Neural progenitor cell (in vitro differentiated cells): ENCODE measurements at regions not wholly inside any gene's neighbourhood (a gene's known extent, or its start where the extent isn't known, plus 50 kb on each side); places are given as distances from the start of the nearest gene placed in this dataset.

Experiments used
- DNase-seq: peaks from one replicate; pipeline ENCODE4 v3.0.0-alpha.2; 2016; ENCODE audit warnings: low spot score
- H2AFZ ChIP-seq: fragments of 200-600 bp; sonication (generic); replicated peaks from 2 replicates; pipeline ENCODE4 v1.6.1; 2016; ENCODE audit warnings: antibody characterized with exemption
- H3F3A ChIP-seq: fragments of 200-600 bp; sonication (generic); 2 replicates; pipeline ENCODE4 v1.6.1; 2016; ENCODE audit warnings: antibody characterized with exemption, low read depth
- H3K27ac ChIP-seq: fragments of 200-600 bp; sonication (generic); 2 replicates; pipeline ENCODE4 v1.5.1; 2016; ENCODE audit warnings: mild to moderate bottlenecking
- H3K27me3 ChIP-seq: fragments of 200-600 bp; sonication (generic); 2 replicates; pipeline ENCODE4 v1.6.1; 2016; ENCODE audit warnings: mild to moderate bottlenecking, moderate library complexity
- H3K36me3 ChIP-seq: fragments of 200-600 bp; sonication (generic); 2 replicates; pipeline ENCODE4 v1.5.1; 2016
- H3K4me1 ChIP-seq: fragments of 200-600 bp; sonication (generic); 2 replicates; pipeline ENCODE4 v1.6.1; 2016; ENCODE audit warnings: mixed run types
- H3K4me2 ChIP-seq: fragments of 200-600 bp; sonication (generic); 2 replicates; pipeline ENCODE4 v1.6.1; 2016
- H3K4me3 ChIP-seq: fragments of 200-600 bp; sonication (generic); 2 replicates; pipeline ENCODE4 v1.5.1; 2016
- H3K79me2 ChIP-seq: fragments of 200-600 bp; sonication (generic); 2 replicates; pipeline ENCODE4 v1.6.1; 2016; ENCODE audit warnings: low read depth
- H3K9ac ChIP-seq: fragments of 200-600 bp; sonication (generic); 2 replicates; pipeline ENCODE4 v1.6.1; 2016
- H3K9me3 ChIP-seq: fragments of 200-600 bp; sonication (generic); 2 replicates; pipeline ENCODE4 v1.5.1; 2016; ENCODE audit warnings: low read depth
- H4K20me1 ChIP-seq: fragments of 200-600 bp; sonication (generic); 2 replicates; pipeline ENCODE4 v1.6.1; 2016; ENCODE audit warnings: low read depth
- H3K27ac Mint-ChIP-seq: 3 replicates; pipeline ENCODE4 v1.8.0; 2021; ENCODE audit warnings: mixed read lengths
- H3K27me3 Mint-ChIP-seq: 2 replicates; pipeline ENCODE4 v1.8.0; 2022; ENCODE audit warnings: low read depth, mild to moderate bottlenecking, inconsistent platforms, moderate library complexity, mixed read lengths; ENCODE audit not compliant: insufficient read depth
- H3K36me3 Mint-ChIP-seq: 3 replicates; pipeline ENCODE4 v1.8.0; 2021; ENCODE audit warnings: mixed read lengths
- H3K4me1 Mint-ChIP-seq: 3 replicates; pipeline ENCODE4 v1.8.0; 2021; ENCODE audit warnings: mixed read lengths
- H3K4me3 Mint-ChIP-seq: 3 replicates; pipeline ENCODE4 v1.8.0; 2021; ENCODE audit warnings: mild to moderate bottlenecking, moderate library complexity, mixed read lengths
- H3K9me3 Mint-ChIP-seq: 3 replicates; pipeline ENCODE4 v1.8.0; 2020; ENCODE audit warnings: mixed read lengths
- EZH2 ChIP-seq: fragments of 200-600 bp; sonication (generic); IDR thresholded peaks from 2 replicates; pipeline ENCODE4 v1.6.1; 2017; ENCODE audit warnings: antibody characterized with exemption, mild to moderate bottlenecking, moderate library complexity
- EZH2phosphoT487 ChIP-seq: fragments of 200-600 bp; sonication (generic); IDR thresholded peaks from 2 replicates; pipeline ENCODE4 v1.6.1; 2017; ENCODE audit warnings: antibody characterized with exemption
- TF ChIP-seq, protein P1 (sequence below): fragments of 200-600 bp; sonication (generic); IDR thresholded peaks from 2 replicates; pipeline ENCODE4 v1.5.1; 2017; ENCODE audit warnings: antibody characterized with exemption, mild to moderate bottlenecking

DNA sequence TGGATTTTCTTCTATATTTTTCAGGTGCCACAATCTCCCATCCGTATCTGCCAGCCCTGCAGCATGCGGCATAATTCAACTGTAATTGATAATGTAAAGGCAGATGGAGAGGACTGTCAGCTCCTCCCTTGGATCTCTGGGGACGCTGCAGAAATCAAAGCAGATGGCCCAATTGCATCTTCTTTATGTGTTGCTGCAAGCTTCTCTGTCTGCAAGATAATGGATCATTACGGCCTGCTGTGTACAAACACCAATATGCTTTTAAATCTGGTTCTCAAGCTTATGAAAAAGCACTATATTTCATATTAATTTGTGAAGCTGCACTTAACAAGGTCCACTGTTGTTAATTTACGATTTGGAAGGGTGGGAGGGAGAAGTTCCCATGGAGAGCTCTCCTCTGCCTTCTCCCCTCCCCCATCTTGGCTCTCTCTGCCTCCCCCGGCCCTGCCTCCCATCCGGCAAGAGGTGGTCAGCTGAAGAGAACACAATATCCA, 607.5 kb downstream of the TOX3 start:
- Histone ChIP-seq H3K79me2 (no peaks in the 10 kb centered on the region), H3K9ac (no peak overlapping the region), H4K20me1 (no peaks in the 10 kb centered on the region), H3K27me3 (no peaks in the 10 kb centered on the region), H3K9me3 (no peaks in the 10 kb centered on the region), H2AFZ (peak overlapping the region; percentile 87), H3K27ac (no peak overlapping the region), H3K4me2 (no peak overlapping the region), H3K4me3 (no peak overlapping the region), H3K4me1 (peaks cover 15% of the 10 kb centered on the region), H3K36me3 (no peaks in the 10 kb centered on the region), H3F3A (no peaks in the 10 kb centered on the region)
- no peaks in the 10 kb centered on the region for H3K36me3 Mint-ChIP-seq
- no peaks in the 10 kb centered on the region for H3K9me3 Mint-ChIP-seq
- H3K4me1 Mint-ChIP-seq = peaks cover 7% of the 10 kb centered on the region
- H3K27me3 Mint-ChIP-seq = peaks cover 5% of the 10 kb centered on the region
- no peak overlapping the region for H3K27ac Mint-ChIP-seq
- H3K4me3 Mint-ChIP-seq = no peak overlapping the region
- TF ChIP-seq EZH2phosphoT487 (no peak), EZH2 (no peak)
- TF ChIP-seq, protein P1, sequence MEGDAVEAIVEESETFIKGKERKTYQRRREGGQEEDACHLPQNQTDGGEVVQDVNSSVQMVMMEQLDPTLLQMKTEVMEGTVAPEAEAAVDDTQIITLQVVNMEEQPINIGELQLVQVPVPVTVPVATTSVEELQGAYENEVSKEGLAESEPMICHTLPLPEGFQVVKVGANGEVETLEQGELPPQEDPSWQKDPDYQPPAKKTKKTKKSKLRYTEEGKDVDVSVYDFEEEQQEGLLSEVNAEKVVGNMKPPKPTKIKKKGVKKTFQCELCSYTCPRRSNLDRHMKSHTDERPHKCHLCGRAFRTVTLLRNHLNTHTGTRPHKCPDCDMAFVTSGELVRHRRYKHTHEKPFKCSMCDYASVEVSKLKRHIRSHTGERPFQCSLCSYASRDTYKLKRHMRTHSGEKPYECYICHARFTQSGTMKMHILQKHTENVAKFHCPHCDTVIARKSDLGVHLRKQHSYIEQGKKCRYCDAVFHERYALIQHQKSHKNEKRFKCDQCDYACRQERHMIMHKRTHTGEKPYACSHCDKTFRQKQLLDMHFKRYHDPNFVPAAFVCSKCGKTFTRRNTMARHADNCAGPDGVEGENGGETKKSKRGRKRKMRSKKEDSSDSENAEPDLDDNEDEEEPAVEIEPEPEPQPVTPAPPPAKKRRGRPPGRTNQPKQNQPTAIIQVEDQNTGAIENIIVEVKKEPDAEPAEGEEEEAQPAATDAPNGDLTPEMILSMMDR = no peak
- DNase-seq = no peak

DNA sequence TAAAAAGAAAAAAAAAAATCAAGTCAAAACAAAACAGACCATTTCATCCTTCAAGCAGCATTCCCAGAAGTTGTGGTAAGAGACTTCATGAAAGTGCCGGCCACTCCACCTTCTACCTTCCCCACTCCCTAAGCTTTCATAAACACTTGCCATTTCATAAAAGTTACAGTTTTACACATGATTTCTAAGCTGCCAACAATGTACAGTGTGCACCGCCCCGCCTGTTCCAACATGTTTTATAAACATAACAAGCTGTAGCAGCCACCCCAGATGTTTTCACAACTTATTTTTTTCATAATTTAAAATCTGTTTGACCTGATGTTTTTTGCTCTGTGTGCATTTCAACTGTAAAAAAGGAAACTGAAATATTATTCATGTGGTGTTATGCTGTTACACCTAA, 608.1 kb downstream of the TOX3 start:
- peaks cover 15% of the 10 kb centered on the region for H3K4me1 ChIP-seq
- no peaks in the 10 kb centered on the region for H3K9me3 ChIP-seq
- Mint-ChIP-seq H3K27me3 (peaks cover 10% of the 10 kb centered on the region), H3K9me3 (no peaks in the 10 kb centered on the region), H3K4me1 (peaks cover 7% of the 10 kb centered on the region), H3K36me3 (no peaks in the 10 kb centered on the region), H3K4me3 (no peak overlapping the region), H3K27ac (no peak overlapping the region)
- no peaks in the 10 kb centered on the region for H3K36me3 ChIP-seq
- no peaks in the 10 kb centered on the region for H3K27me3 ChIP-seq
- no peak overlapping the region for H3K4me2 ChIP-seq
- no peak for TF ChIP-seq EZH2
- TF ChIP-seq, protein P1 = no peak
- TF ChIP-seq EZH2phosphoT487 = no peak
- no peak overlapping the region for H3K4me3 ChIP-seq
- peak overlapping the region; percentile 87 for H2AFZ ChIP-seq
- no peak for DNase-seq
- H3F3A ChIP-seq = no peaks in the 10 kb centered on the region
- no peaks in the 10 kb centered on the region for H4K20me1 ChIP-seq
- H3K27ac ChIP-seq = no peak overlapping the region
- no peak overlapping the region for H3K9ac ChIP-seq
- H3K79me2 ChIP-seq = no peaks in the 10 kb centered on the region

DNA sequence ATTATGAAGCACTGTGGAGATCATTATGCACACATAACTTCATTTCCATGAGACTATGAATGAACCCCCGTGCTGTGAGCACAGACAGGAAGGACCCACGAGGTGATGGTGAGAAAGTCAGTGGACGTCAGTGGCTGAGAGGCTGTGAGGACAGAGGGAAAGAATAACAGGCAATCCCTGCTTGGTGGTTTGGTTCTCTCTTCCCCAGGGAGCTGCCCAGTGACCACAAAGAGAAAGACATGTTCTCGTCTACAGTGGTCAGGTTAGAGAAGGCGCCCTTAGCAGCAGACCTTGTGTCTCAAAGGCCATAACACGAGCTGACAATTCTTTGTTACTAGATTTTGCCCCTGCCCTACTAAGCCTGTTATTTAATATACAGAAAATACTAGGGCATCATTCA, 609.2 kb downstream of the TOX3 start:
- Histone ChIP-seq H3K36me3 (no peaks in the 10 kb centered on the region), H3K4me2 (no peak overlapping the region), H4K20me1 (no peaks in the 10 kb centered on the region), H3K4me3 (no peak overlapping the region), H3K4me1 (peaks cover 15% of the 10 kb centered on the region), H3K79me2 (no peaks in the 10 kb centered on the region), H3K9me3 (no peaks in the 10 kb centered on the region), H3F3A (no peaks in the 10 kb centered on the region), H3K9ac (no peak overlapping the region), H3K27ac (no peak overlapping the region), H2AFZ (peak overlapping the region; percentile 7), H3K27me3 (no peaks in the 10 kb centered on the region)
- H3K9me3 Mint-ChIP-seq = no peaks in the 10 kb centered on the region
- H3K36me3 Mint-ChIP-seq = no peaks in the 10 kb centered on the region
- no peak overlapping the region for H3K4me3 Mint-ChIP-seq
- DNase-seq = no peak
- H3K4me1 Mint-ChIP-seq = peaks cover 7% of the 10 kb centered on the region
- H3K27ac Mint-ChIP-seq = no peak overlapping the region
- TF ChIP-seq EZH2 (no peak), EZH2phosphoT487 (no peak)
- TF ChIP-seq, protein P1 = no peak
- peaks cover 11% of the 10 kb centered on the region for H3K27me3 Mint-ChIP-seq
